Endothelial cell of umbilical vein (primary cell): ENCODE measurements at regions not wholly inside any gene's neighbourhood (a gene's known extent, or its start where the extent isn't known, plus 50 kb on each side); places are given as distances from the start of the nearest gene placed in this dataset.

Experiments used
- CTCF ChIP-seq, 2 donors: IDR thresholded peaks; 1 replicate in 1 of 2; 2 replicates in 1 of 2; pipeline ENCODE4 v1.5.1; 2011; ENCODE audit warnings: low read length in 2 of 2, mild to moderate bottlenecking in 2 of 2, moderate library complexity in 2 of 2, control low read depth in 1 of 2, inconsistent platforms in 1 of 2, low read depth in 1 of 2; ENCODE audit not compliant: insufficient read depth in 1 of 2; ENCODE audit errors: extremely low read depth in 1 of 2
- MAX ChIP-seq: IDR thresholded peaks from 2 replicates; pipeline ENCODE4 v1.6.1; 2011; ENCODE audit not compliant: insufficient read depth, insufficient read length

- TF ChIP-seq CTCF (IDR thresholded peaks at IDR 0.05; ENCODE audit: extremely low read depth in 1 of 2, insufficient read depth in 1 of 2, low read depth in 1 of 2, low read length in 2 of 2): no peak
- no peak for TF ChIP-seq MAX
Measured at GRCh38 chr2:173583196-173583595, 228.5 kb downstream of the CDCA7 start.
